H1 (cell line): ENCODE measurements at regions not wholly inside any gene's neighbourhood (a gene's known extent, or its start where the extent isn't known, plus 50 kb on each side); places are given as distances from the start of the nearest gene placed in this dataset.
"Not testable (repeated sequence)": the region's sequence is repeated elsewhere in the genome, so short reads cannot be mapped to it uniquely, and the experiment has no call there.

Source experiments
- CTCF ChIA-PET: fragments of 300-600 bp; sonication (Branson Sonifier 250); formaldehyde crosslinking; loops from one replicate; lab custom pipeline; 2021; ENCODE audit not compliant: partially characterized antibody; lab: Charles Lee
- POLR2A ChIA-PET: fragments of 300-600 bp; sonication (Branson Sonifier 250); formaldehyde crosslinking; loops from one replicate; lab custom pipeline; 2021; ENCODE audit warnings: inconsistent platforms; ENCODE audit not compliant: partially characterized antibody; lab: Charles Lee
- DNase-seq, 2 experiments: peaks; one replicate each; pipeline versions ENCODE4 v3.0.0 to v3.0.0-alpha.2; 2010 to 2022; ENCODE audit warnings: low spot score in 2 of 2, low read depth in 1 of 2, mixed read lengths in 1 of 2
- FAIRE-seq: peaks from 2 replicates; lab custom pipeline; 2011; peaks lifted over from hg19 to GRCh38; lab: Jason Lieb, UNC
- H2AFZ ChIP-seq: 2 replicates; pipeline ENCODE4 v1.8.1; 2012; ENCODE audit warnings: low read length, inconsistent platforms
- H2AK5ac ChIP-seq: 2 replicates; pipeline ENCODE4 v1.6.1; 2013; ENCODE audit warnings: low read depth, low read length
- H2BK120ac ChIP-seq: replicated peaks from 2 replicates; pipeline ENCODE3; 2013; ENCODE audit warnings: low read depth, low read length, inconsistent platforms
- H2BK12ac ChIP-seq: 2 replicates; pipeline ENCODE4 v1.6.1; 2013; ENCODE audit warnings: low read depth, low read length
- H2BK15ac ChIP-seq: 2 replicates; pipeline ENCODE4 v1.6.1; 2013; ENCODE audit warnings: low read length
- H2BK20ac ChIP-seq: 2 replicates; pipeline ENCODE4 v1.6.1; 2013; ENCODE audit warnings: low read length
- H2BK5ac ChIP-seq: 2 replicates; pipeline ENCODE4 v1.6.1; 2013; ENCODE audit warnings: low read depth, low read length
- H3K14ac ChIP-seq: 2 replicates; pipeline ENCODE4 v1.6.1; 2013; ENCODE audit warnings: inconsistent platforms; ENCODE audit not compliant: insufficient read length
- H3K18ac ChIP-seq: 2 replicates; pipeline ENCODE4 v1.6.1; 2013; ENCODE audit warnings: low read length; ENCODE audit errors: extremely low read depth
- H3K23ac ChIP-seq: 2 replicates; pipeline ENCODE4 v1.6.1; 2013; ENCODE audit warnings: inconsistent platforms; ENCODE audit not compliant: insufficient read length
- H3K23me2 ChIP-seq: 2 replicates; pipeline ENCODE4 v1.6.1; 2013; ENCODE audit warnings: low read depth, low read length
- H3K27ac ChIP-seq: 2 replicates; pipeline ENCODE4 v1.6.1; 2011; ENCODE audit warnings: low read depth, low read length, inconsistent platforms
- H3K27me3 ChIP-seq, 4 experiments: replicated peaks in 1 of 4; 1 replicate in 1 of 4; 2 replicates in 3 of 4; pipeline versions ENCODE4 v1.6.1 to v1.8.1; 2011 to 2013; ENCODE audit warnings: low read length in 3 of 4, mild to moderate bottlenecking in 3 of 4, inconsistent platforms in 2 of 4, mixed read lengths in 2 of 4, moderate library complexity in 1 of 4; ENCODE audit not compliant: control insufficient read depth in 3 of 4, insufficient read depth in 3 of 4; ENCODE audit errors: extremely low read depth in 1 of 4
- H3K36me3 ChIP-seq, 4 experiments: 2 replicates each; pipeline versions ENCODE4 v1.6.1 to v1.8.1; 2011 to 2013; ENCODE audit warnings: mild to moderate bottlenecking in 4 of 4, low read length in 3 of 4, moderate library complexity in 2 of 4, control low read depth in 1 of 4, inconsistent platforms in 1 of 4; ENCODE audit not compliant: insufficient read depth in 4 of 4, control insufficient read depth in 2 of 4
- H3K4ac ChIP-seq: replicated peaks from 2 replicates; pipeline ENCODE3; 2013; ENCODE audit warnings: low read length, low read depth, mixed read lengths, inconsistent platforms; ENCODE audit not compliant: insufficient read length
- H3K4me1 ChIP-seq, 4 experiments: replicated peaks in 1 of 4; 1 replicate in 1 of 4; 2 replicates in 3 of 4; pipeline versions ENCODE4 v1.6.1 to v1.8.1; 2011 to 2013; ENCODE audit warnings: low read length in 3 of 4, inconsistent platforms in 2 of 4, mixed read lengths in 1 of 4; ENCODE audit not compliant: insufficient read depth in 4 of 4, control insufficient read depth in 3 of 4
- H3K4me2 ChIP-seq, 2 experiments: 2 replicates each; pipeline versions ENCODE4 v1.6.1 to v1.8.1; 2011 to 2013; ENCODE audit warnings: low read depth in 2 of 2, low read length in 2 of 2, control low read depth in 1 of 2, inconsistent platforms in 1 of 2, mild to moderate bottlenecking in 1 of 2; ENCODE audit not compliant: insufficient read depth in 1 of 2
- H3K4me3 ChIP-seq, 4 experiments: fragments of 200-600, 300-600 bp in 1 of 4; sonication (generic), shearing (Covaris generic), sonication (Bioruptor Twin) in 1 of 4; 2 replicates each; pipeline versions ENCODE4 v1.5.1 to v1.8.1; 2011 to 2016; ENCODE audit warnings: low read length in 4 of 4, low read depth in 3 of 4, control low read depth in 2 of 4, inconsistent platforms in 2 of 4, mild to moderate bottlenecking in 2 of 4, mixed read lengths in 1 of 4, moderate library complexity in 1 of 4; ENCODE audit not compliant: insufficient read depth in 2 of 4; ENCODE audit errors: extremely low read depth in 1 of 4
- H3K56ac ChIP-seq: replicated peaks from 2 replicates; pipeline ENCODE3; 2013; ENCODE audit warnings: low read depth, mild to moderate bottlenecking, mixed read lengths, low read length, inconsistent platforms; ENCODE audit not compliant: insufficient read length
- H3K79me1 ChIP-seq: 2 replicates; pipeline ENCODE4 v1.6.1; 2013; ENCODE audit warnings: low read depth, low read length, control low read depth
- H3K79me2 ChIP-seq, 2 experiments: 2 replicates each; pipeline versions ENCODE4 v1.6.1 to v1.8.1; 2012 to 2013; ENCODE audit warnings: low read length in 2 of 2, mild to moderate bottlenecking in 2 of 2, inconsistent platforms in 1 of 2; ENCODE audit not compliant: insufficient read depth in 2 of 2, control insufficient read depth in 1 of 2
- H3K9ac ChIP-seq, 4 experiments: replicated peaks in 1 of 4; 1 replicate in 1 of 4; 2 replicates in 3 of 4; pipeline versions ENCODE4 v1.6.1 to v1.8.1; 2011 to 2013; ENCODE audit warnings: low read depth in 3 of 4, low read length in 3 of 4, control low read depth in 2 of 4, mild to moderate bottlenecking in 2 of 4, moderate library complexity in 2 of 4, inconsistent platforms in 1 of 4; ENCODE audit errors: extremely low read depth in 1 of 4
- H3K9me3 ChIP-seq, 2 experiments: 2 replicates each; pipeline versions ENCODE4 v1.6.1 to v1.8.1; 2012 to 2013; ENCODE audit warnings: mild to moderate bottlenecking in 2 of 2, moderate library complexity in 2 of 2, control low read depth in 1 of 2, inconsistent platforms in 1 of 2, low read depth in 1 of 2, low read length in 1 of 2, mixed read lengths in 1 of 2; ENCODE audit not compliant: insufficient read depth in 2 of 2
- H4K20me1 ChIP-seq, 2 experiments: replicated peaks in 1 of 2; 2 replicates each; pipeline versions ENCODE3 to v1.8.1; 2011 to 2013; ENCODE audit warnings: inconsistent platforms in 2 of 2, low read length in 2 of 2, mild to moderate bottlenecking in 1 of 2; ENCODE audit not compliant: insufficient read depth in 2 of 2, control insufficient read depth in 1 of 2
- H4K5ac ChIP-seq: 2 replicates; pipeline ENCODE4 v1.6.1; 2013; ENCODE audit warnings: low read length, low read depth, mixed read lengths, inconsistent platforms; ENCODE audit not compliant: insufficient read length
- H4K8ac ChIP-seq: 2 replicates; pipeline ENCODE4 v1.8.0; 2013; ENCODE audit warnings: mild to moderate bottlenecking, moderate library complexity, low read length, inconsistent platforms; ENCODE audit not compliant: insufficient read depth; ENCODE audit errors: extremely low read depth
- H4K91ac ChIP-seq: replicated peaks from 2 replicates; pipeline ENCODE3; 2013; ENCODE audit warnings: low read length, mixed read lengths, inconsistent platforms; ENCODE audit not compliant: insufficient read length

DNA sequence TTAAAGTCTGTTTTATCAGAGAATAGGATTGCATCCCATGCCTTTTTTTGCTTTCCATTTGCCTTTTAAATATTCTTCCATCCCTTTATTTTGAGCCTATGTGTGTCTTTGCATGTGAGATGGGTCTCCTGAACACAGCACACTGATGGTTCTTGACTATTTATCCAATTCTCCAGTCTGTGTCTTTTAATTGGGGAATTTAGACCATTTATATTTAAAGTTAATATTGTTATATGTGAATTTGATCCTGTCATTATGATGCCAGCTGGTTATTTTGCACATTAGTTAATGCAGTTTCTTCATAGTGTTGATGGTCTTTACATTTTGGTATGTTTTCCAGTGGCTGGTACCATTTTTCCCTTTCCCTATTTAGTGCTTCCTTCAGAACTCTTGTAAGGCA lies 1287.0 kb downstream of the REEP3 start:
- not testable (repeated sequence) for H3K18ac ChIP-seq

More for the DNA sequence above, 1287.0 kb downstream of the REEP3 start:
- H3K36me3 ChIP-seq, H2BK20ac ChIP-seq, H3K23ac ChIP-seq, H3K4ac ChIP-seq, FAIRE-seq, H3K79me1 ChIP-seq, H2BK15ac ChIP-seq, DNase-seq, H3K79me2 ChIP-seq, H2BK12ac ChIP-seq, H4K20me1 ChIP-seq, H3K27ac ChIP-seq, H4K8ac ChIP-seq, H4K5ac ChIP-seq, CTCF ChIA-PET, H3K14ac ChIP-seq, H2BK120ac ChIP-seq, H2AFZ ChIP-seq, POLR2A ChIA-PET, H2BK5ac ChIP-seq, H4K91ac ChIP-seq, H3K23me2 ChIP-seq, H3K27me3 ChIP-seq, H3K4me1 ChIP-seq, H3K4me2 ChIP-seq, H3K4me3 ChIP-seq, H2AK5ac ChIP-seq, H3K9me3 ChIP-seq, H3K9ac ChIP-seq, H3K56ac ChIP-seq: not testable (repeated sequence)
